WTC11 (cell line): ENCODE measurements at regions not wholly inside any gene's neighbourhood (a gene's known extent, or its start where the extent isn't known, plus 50 kb on each side); places are given as distances from the start of the nearest gene placed in this dataset.

Source experiments
- ATAC-seq: fragments of 200-7000 bp; cut with Tn5 transposase; 2 replicates; pipeline ENCODE4 v1.10.0; 2021; ENCODE audit warnings: mild to moderate bottlenecking, moderate library complexity
- CTCF ChIA-PET: fragments of 300-600 bp; sonication (Branson Sonifier 250); formaldehyde crosslinking; loops from one replicate; lab custom pipeline; 2021; ENCODE audit warnings: antibody characterized with exemption; lab: Charles Lee
- POLR2A ChIA-PET: fragments of 350-600 bp; sonication (Branson Sonifier 250); formaldehyde crosslinking; loops from one replicate; lab custom pipeline; 2021; ENCODE audit warnings: antibody characterized with exemption; lab: Charles Lee
- DNase-seq: peaks from one replicate; pipeline ENCODE4 v3.0.0; 2021; ENCODE audit warnings: low spot score
- H3K27ac Mint-ChIP-seq: 2 replicates; pipeline ENCODE4 v1.8.0; 2021; ENCODE audit warnings: mixed read lengths
- H3K27me3 Mint-ChIP-seq: 2 replicates; pipeline ENCODE4 v1.8.0; 2021; ENCODE audit warnings: low read depth, mild to moderate bottlenecking, moderate library complexity, mixed read lengths
- H3K36me3 Mint-ChIP-seq: 2 replicates; pipeline ENCODE4 v1.8.0; 2021; ENCODE audit warnings: mixed read lengths
- H3K4me1 Mint-ChIP-seq: 2 replicates; pipeline ENCODE4 v1.8.0; 2022; ENCODE audit warnings: mixed read lengths
- H3K4me3 Mint-ChIP-seq: 2 replicates; pipeline ENCODE4 v1.8.0; 2021; ENCODE audit warnings: mild to moderate bottlenecking, moderate library complexity, mixed read lengths
- H3K9me3 Mint-ChIP-seq: 2 replicates; pipeline ENCODE4 v1.8.0; 2021; ENCODE audit warnings: mixed read lengths
- FOXJ3 ChIP-seq: sonication (generic); formaldehyde crosslinking; IDR thresholded peaks from 2 replicates; pipeline ENCODE4 v1.9.0; 2021; ENCODE audit warnings: missing genetic modification reagents, mild to moderate bottlenecking, borderline replicate concordance
- FOXK1 ChIP-seq: sonication (generic); formaldehyde crosslinking; IDR thresholded peaks from 2 replicates; pipeline ENCODE4 v1.8.0; 2022; ENCODE audit warnings: mild to moderate bottlenecking, moderate library complexity, missing genetic modification reagents
- MYBL2 ChIP-seq: sonication (generic); formaldehyde crosslinking; IDR thresholded peaks from 2 replicates; pipeline ENCODE4 v1.8.1; 2023; ENCODE audit warnings: mild to moderate bottlenecking, moderate library complexity, missing genetic modification reagents
- NFATC4 ChIP-seq: fragments of 250-450 bp; sonication (Bioruptor Pico); IDR thresholded peaks from 2 replicates; pipeline ENCODE4 v1.9.0; 2021; ENCODE audit warnings: mild to moderate bottlenecking
- NFYB ChIP-seq: sonication (generic); formaldehyde crosslinking; conservative IDR thresholded peaks from 2 replicates; pipeline ENCODE4 v1.8.0; 2022; ENCODE audit warnings: low read depth, missing genetic modification reagents
- RORB ChIP-seq: fragments of 250-450 bp; sonication (Bioruptor Pico); IDR thresholded peaks from 2 replicates; pipeline ENCODE4 v1.9.0; 2021; ENCODE audit warnings: mild to moderate bottlenecking
- SP1 ChIP-seq: sonication (generic); formaldehyde crosslinking; conservative IDR thresholded peaks from 2 replicates; pipeline ENCODE4 v1.8.1; 2022; ENCODE audit warnings: missing genetic modification reagents
- TEAD1 ChIP-seq: sonication (generic); formaldehyde crosslinking; IDR thresholded peaks from 2 replicates; pipeline ENCODE4 v1.8.0; 2022; ENCODE audit warnings: mild to moderate bottlenecking, missing genetic modification reagents
- TEAD4 ChIP-seq: sonication (generic); formaldehyde crosslinking; IDR thresholded peaks from 2 replicates; pipeline ENCODE4 v1.8.0; 2022; ENCODE audit warnings: mild to moderate bottlenecking, missing genetic modification reagents
- ZNF138 ChIP-seq: sonication (generic); formaldehyde crosslinking; conservative IDR thresholded peaks from 2 replicates; pipeline ENCODE4 v1.8.1; 2022; ENCODE audit warnings: mild to moderate bottlenecking, moderate library complexity, missing genetic modification reagents
- ZNF219 ChIP-seq: sonication (generic); formaldehyde crosslinking; IDR thresholded peaks from 2 replicates; pipeline ENCODE4 v1.8.0; 2023; ENCODE audit warnings: missing genetic modification reagents, mild to moderate bottlenecking, borderline replicate concordance
- ZNF416 ChIP-seq: fragments of 250-450 bp; sonication (Bioruptor Pico); IDR thresholded peaks from 2 replicates; pipeline ENCODE4 v1.9.0; 2021; ENCODE audit warnings: mild to moderate bottlenecking, inconsistent platforms
- ZNF423 ChIP-seq: fragments of 250-450 bp; sonication (Bioruptor Pico); IDR thresholded peaks from 2 replicates; pipeline ENCODE4 v2.1.2; 2022; ENCODE audit warnings: mild to moderate bottlenecking, moderate library complexity
- TF ChIP-seq, protein P1 (sequence below): fragments of 250-450 bp; sonication (Bioruptor Pico); IDR thresholded peaks from 2 replicates; pipeline ENCODE4 v1.9.0; 2021; ENCODE audit warnings: mild to moderate bottlenecking, borderline replicate concordance
- TF ChIP-seq, protein P2 (sequence below): sonication (generic); formaldehyde crosslinking; IDR thresholded peaks from 2 replicates; pipeline ENCODE4 v1.8.0; 2022; ENCODE audit warnings: mild to moderate bottlenecking, missing genetic modification reagents
- TF ChIP-seq, protein P3 (sequence below): sonication (generic); formaldehyde crosslinking; IDR thresholded peaks from 2 replicates; pipeline ENCODE4 v1.8.0; 2023; ENCODE audit warnings: mild to moderate bottlenecking, missing genetic modification reagents
- TF ChIP-seq, protein P4 (sequence below): sonication (generic); formaldehyde crosslinking; IDR thresholded peaks from 2 replicates; pipeline ENCODE4 v1.8.1; 2022; ENCODE audit warnings: low read depth, missing genetic modification reagents, borderline replicate concordance
- TF ChIP-seq, protein P5 (sequence below): fragments of 250-450 bp; sonication (Bioruptor Pico); IDR thresholded peaks from 2 replicates; pipeline ENCODE4 v1.9.0; 2021; ENCODE audit warnings: mild to moderate bottlenecking

DNA sequence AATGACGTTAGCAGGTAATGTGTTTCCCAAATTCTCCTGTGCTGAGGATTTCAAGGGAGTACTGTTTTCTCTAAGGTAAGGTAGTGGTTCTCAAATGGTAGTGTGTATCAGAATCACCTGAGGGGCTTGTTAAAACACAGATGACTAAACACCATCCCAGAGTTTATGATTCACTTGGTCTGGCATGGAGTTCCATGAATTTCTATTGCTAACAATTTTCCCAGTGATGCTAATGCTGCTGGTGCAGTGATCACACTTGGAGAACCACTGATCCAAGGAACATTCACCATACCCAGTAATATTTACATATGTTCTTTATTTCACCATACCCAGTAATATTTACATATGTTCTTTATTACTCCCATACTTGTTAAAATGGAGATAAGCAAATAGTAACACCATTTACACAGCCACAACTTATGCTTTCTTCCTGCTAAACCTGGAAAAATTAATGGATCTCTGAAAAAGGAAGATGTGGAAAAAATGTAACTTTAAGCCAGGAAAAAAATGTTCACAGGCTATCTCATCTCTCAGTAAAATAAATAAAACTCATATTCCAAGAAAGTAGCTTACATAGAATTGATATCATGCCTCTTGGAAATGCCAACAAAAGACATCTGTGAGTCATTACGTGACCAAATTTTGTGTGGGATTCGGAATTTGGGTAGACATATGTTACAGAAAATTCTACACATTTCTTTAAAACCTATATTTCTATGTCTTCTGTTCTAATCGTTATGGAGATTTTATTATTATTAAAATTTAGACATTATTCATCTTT lies 129.5 kb downstream of the MMUT start:
- peaks cover 42% of the 10 kb centered on the region for H3K36me3 Mint-ChIP-seq
- POLR2A ChIA-PET, result no interaction called here
- H3K9me3 Mint-ChIP-seq, result peaks cover 40% of the 10 kb centered on the region
- peaks cover 4% of the 10 kb centered on the region; the same call in 1 of the 2 replicates for H3K27me3 Mint-ChIP-seq
- ATAC-seq (no peak), DNase-seq (no peak)
- H3K4me3 Mint-ChIP-seq, result no peak overlapping the region
- H3K27ac Mint-ChIP-seq, result no peak overlapping the region
- peaks cover 24% of the 10 kb centered on the region for H3K4me1 Mint-ChIP-seq
- TF ChIP-seq ZNF423 (CRISPR knock-in tag) (no peak), NFATC4 (CRISPR knock-in tag) (no peak), TEAD1 (no peak), FOXJ3 (CRISPR knock-in tag) (no peak), TEAD4 (no peak), NFYB (CRISPR knock-in tag) (no peak), RORB (CRISPR knock-in tag) (no peak), SP1 (CRISPR knock-in tag) (no peak), ZNF138 (no peak), MYBL2 (CRISPR knock-in tag) (no peak), ZNF219 (CRISPR knock-in tag) (no peak), ZNF416 (CRISPR knock-in tag) (no peak), FOXK1 (no peak)
- TF ChIP-seq, protein P1, sequence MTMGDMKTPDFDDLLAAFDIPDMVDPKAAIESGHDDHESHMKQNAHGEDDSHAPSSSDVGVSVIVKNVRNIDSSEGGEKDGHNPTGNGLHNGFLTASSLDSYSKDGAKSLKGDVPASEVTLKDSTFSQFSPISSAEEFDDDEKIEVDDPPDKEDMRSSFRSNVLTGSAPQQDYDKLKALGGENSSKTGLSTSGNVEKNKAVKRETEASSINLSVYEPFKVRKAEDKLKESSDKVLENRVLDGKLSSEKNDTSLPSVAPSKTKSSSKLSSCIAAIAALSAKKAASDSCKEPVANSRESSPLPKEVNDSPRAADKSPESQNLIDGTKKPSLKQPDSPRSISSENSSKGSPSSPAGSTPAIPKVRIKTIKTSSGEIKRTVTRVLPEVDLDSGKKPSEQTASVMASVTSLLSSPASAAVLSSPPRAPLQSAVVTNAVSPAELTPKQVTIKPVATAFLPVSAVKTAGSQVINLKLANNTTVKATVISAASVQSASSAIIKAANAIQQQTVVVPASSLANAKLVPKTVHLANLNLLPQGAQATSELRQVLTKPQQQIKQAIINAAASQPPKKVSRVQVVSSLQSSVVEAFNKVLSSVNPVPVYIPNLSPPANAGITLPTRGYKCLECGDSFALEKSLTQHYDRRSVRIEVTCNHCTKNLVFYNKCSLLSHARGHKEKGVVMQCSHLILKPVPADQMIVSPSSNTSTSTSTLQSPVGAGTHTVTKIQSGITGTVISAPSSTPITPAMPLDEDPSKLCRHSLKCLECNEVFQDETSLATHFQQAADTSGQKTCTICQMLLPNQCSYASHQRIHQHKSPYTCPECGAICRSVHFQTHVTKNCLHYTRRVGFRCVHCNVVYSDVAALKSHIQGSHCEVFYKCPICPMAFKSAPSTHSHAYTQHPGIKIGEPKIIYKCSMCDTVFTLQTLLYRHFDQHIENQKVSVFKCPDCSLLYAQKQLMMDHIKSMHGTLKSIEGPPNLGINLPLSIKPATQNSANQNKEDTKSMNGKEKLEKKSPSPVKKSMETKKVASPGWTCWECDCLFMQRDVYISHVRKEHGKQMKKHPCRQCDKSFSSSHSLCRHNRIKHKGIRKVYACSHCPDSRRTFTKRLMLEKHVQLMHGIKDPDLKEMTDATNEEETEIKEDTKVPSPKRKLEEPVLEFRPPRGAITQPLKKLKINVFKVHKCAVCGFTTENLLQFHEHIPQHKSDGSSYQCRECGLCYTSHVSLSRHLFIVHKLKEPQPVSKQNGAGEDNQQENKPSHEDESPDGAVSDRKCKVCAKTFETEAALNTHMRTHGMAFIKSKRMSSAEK, result no peak
- TF ChIP-seq, protein P2, sequence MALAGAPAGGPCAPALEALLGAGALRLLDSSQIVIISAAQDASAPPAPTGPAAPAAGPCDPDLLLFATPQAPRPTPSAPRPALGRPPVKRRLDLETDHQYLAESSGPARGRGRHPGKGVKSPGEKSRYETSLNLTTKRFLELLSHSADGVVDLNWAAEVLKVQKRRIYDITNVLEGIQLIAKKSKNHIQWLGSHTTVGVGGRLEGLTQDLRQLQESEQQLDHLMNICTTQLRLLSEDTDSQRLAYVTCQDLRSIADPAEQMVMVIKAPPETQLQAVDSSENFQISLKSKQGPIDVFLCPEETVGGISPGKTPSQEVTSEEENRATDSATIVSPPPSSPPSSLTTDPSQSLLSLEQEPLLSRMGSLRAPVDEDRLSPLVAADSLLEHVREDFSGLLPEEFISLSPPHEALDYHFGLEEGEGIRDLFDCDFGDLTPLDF (CRISPR knock-in tag), result no peak
- TF ChIP-seq, protein P3, sequence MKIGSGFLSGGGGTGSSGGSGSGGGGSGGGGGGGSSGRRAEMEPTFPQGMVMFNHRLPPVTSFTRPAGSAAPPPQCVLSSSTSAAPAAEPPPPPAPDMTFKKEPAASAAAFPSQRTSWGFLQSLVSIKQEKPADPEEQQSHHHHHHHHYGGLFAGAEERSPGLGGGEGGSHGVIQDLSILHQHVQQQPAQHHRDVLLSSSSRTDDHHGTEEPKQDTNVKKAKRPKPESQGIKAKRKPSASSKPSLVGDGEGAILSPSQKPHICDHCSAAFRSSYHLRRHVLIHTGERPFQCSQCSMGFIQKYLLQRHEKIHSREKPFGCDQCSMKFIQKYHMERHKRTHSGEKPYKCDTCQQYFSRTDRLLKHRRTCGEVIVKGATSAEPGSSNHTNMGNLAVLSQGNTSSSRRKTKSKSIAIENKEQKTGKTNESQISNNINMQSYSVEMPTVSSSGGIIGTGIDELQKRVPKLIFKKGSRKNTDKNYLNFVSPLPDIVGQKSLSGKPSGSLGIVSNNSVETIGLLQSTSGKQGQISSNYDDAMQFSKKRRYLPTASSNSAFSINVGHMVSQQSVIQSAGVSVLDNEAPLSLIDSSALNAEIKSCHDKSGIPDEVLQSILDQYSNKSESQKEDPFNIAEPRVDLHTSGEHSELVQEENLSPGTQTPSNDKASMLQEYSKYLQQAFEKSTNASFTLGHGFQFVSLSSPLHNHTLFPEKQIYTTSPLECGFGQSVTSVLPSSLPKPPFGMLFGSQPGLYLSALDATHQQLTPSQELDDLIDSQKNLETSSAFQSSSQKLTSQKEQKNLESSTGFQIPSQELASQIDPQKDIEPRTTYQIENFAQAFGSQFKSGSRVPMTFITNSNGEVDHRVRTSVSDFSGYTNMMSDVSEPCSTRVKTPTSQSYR (CRISPR knock-in tag), result no peak
- TF ChIP-seq, protein P4, sequence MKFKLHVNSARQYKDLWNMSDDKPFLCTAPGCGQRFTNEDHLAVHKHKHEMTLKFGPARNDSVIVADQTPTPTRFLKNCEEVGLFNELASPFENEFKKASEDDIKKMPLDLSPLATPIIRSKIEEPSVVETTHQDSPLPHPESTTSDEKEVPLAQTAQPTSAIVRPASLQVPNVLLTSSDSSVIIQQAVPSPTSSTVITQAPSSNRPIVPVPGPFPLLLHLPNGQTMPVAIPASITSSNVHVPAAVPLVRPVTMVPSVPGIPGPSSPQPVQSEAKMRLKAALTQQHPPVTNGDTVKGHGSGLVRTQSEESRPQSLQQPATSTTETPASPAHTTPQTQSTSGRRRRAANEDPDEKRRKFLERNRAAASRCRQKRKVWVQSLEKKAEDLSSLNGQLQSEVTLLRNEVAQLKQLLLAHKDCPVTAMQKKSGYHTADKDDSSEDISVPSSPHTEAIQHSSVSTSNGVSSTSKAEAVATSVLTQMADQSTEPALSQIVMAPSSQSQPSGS (CRISPR knock-in tag), result no peak
- TF ChIP-seq, protein P5, sequence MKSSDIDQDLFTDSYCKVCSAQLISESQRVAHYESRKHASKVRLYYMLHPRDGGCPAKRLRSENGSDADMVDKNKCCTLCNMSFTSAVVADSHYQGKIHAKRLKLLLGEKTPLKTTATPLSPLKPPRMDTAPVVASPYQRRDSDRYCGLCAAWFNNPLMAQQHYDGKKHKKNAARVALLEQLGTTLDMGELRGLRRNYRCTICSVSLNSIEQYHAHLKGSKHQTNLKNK (CRISPR knock-in tag), result no peak
- TF ChIP-seq, all 79 proteins: peak for 0
- CTCF ChIA-PET, result no interaction called here
